SK-N-SH (cell line): ENCODE measurements at regions not wholly inside any gene's neighbourhood (a gene's known extent, or its start where the extent isn't known, plus 50 kb on each side); places are given as distances from the start of the nearest gene placed in this dataset.

ENCODE experiments used
- CTCF ChIA-PET: fragments of 300-600, 350-600 bp; formaldehyde crosslinking; extraction: SDS; loops from one replicate; lab custom pipeline; 2021; lab: Yijun Ruan, JAX
- POLR2A ChIA-PET: fragments of 350-600 bp; sonication (Branson Sonifier 250); formaldehyde crosslinking; extraction: SDS; loops from one replicate; lab custom pipeline; 2020; ENCODE audit warnings: antibody characterized with exemption, inconsistent platforms; lab: Yijun Ruan, JAX
- DNase-seq: peaks from one replicate; pipeline ENCODE4 v3.0.0; 2012
- H2AFZ ChIP-seq: fragments of 200-600 bp; sonication (generic); 2 replicates; pipeline ENCODE4 v1.8.1; 2016; ENCODE audit warnings: antibody characterized with exemption, mild to moderate bottlenecking, low read depth
- H3F3A ChIP-seq: fragments of 200-600 bp; sonication (generic); replicated peaks from 2 replicates; pipeline ENCODE3; 2016; ENCODE audit warnings: antibody characterized with exemption, mild to moderate bottlenecking; ENCODE audit not compliant: insufficient read depth
- H3K27ac ChIP-seq, 2 experiments: fragments of 200-500 bp in 1 of 2; fragments of 200-600 bp in 1 of 2; sonication (Bioruptor generic) in 1 of 2; sonication (generic), shearing (Covaris generic) in 1 of 2; 2 replicates each; pipeline versions ENCODE4 v1.5.1 to v1.6.1; 2014 to 2016; ENCODE audit warnings: low read depth in 2 of 2, inconsistent platforms in 1 of 2, low read length in 1 of 2, mild to moderate bottlenecking in 1 of 2, mixed read lengths in 1 of 2
- H3K27me3 ChIP-seq: fragments of 200-600 bp; sonication (generic), shearing (Covaris generic); 2 replicates; pipeline ENCODE4 v1.6.1; 2016; ENCODE audit warnings: mixed run types; ENCODE audit not compliant: insufficient read depth
- H3K36me3 ChIP-seq, 2 experiments: fragments of 200-500 bp in 1 of 2; fragments of 200-600 bp in 1 of 2; sonication (Bioruptor generic) in 1 of 2; sonication (generic) in 1 of 2; replicated peaks in 1 of 2; 2 replicates each; pipeline versions ENCODE3 to v1.5.1; 2014 to 2016; ENCODE audit warnings: low read length in 1 of 2, mild to moderate bottlenecking in 1 of 2; ENCODE audit not compliant: insufficient read depth in 2 of 2, control insufficient read depth in 1 of 2
- H3K4me1 ChIP-seq, 2 experiments: fragments of 200-500 bp in 1 of 2; fragments of 200-600 bp in 1 of 2; sonication (Bioruptor generic) in 1 of 2; sonication (generic), shearing (Covaris generic) in 1 of 2; 2 replicates each; pipeline versions ENCODE4 v1.5.1 to v1.6.1; 2014 to 2016; ENCODE audit warnings: low read depth in 1 of 2, low read length in 1 of 2, mixed run types in 1 of 2; ENCODE audit not compliant: insufficient read depth in 2 of 2, control insufficient read depth in 1 of 2
- H3K4me2 ChIP-seq: fragments of 200-600 bp; sonication (generic), shearing (Covaris generic); 2 replicates; pipeline ENCODE4 v1.6.1; 2017; ENCODE audit warnings: mixed run types
- H3K4me3 ChIP-seq, 2 experiments: fragments of 200-500 bp in 1 of 2; fragments of 200-600 bp in 1 of 2; sonication (Bioruptor generic) in 1 of 2; sonication (generic), shearing (Covaris generic) in 1 of 2; 2 replicates each; pipeline versions ENCODE4 v1.5.1 to v1.8.1; 2014 to 2016; ENCODE audit warnings: low read depth in 2 of 2, inconsistent platforms in 1 of 2, low read length in 1 of 2, mild to moderate bottlenecking in 1 of 2, mixed read lengths in 1 of 2, moderate library complexity in 1 of 2
- H3K79me2 ChIP-seq: fragments of 200-600 bp; sonication (generic); 2 replicates; pipeline ENCODE4 v1.8.1; 2017; ENCODE audit warnings: mild to moderate bottlenecking; ENCODE audit not compliant: insufficient read depth
- H3K9ac ChIP-seq: fragments of 200-600 bp; sonication (generic); 2 replicates; pipeline ENCODE4 v1.6.1; 2017; ENCODE audit warnings: mixed run types
- H3K9me2 ChIP-seq: fragments of 200-600 bp; sonication (generic); 2 replicates; pipeline ENCODE4 v1.6.1; 2017; ENCODE audit warnings: mixed run types
- H3K9me3 ChIP-seq: fragments of 200-600 bp; sonication (generic); 2 replicates; pipeline ENCODE4 v1.6.1; 2017; ENCODE audit warnings: mixed run types, mild to moderate bottlenecking, moderate library complexity
- H4K20me1 ChIP-seq: fragments of 200-600 bp; sonication (generic); 2 replicates; pipeline ENCODE4 v1.6.1; 2017; ENCODE audit warnings: mild to moderate bottlenecking, mixed run types; ENCODE audit not compliant: insufficient read depth
- CHD2 ChIP-seq: fragments of 150-350 bp; IDR thresholded peaks from 2 replicates; pipeline ENCODE4 v1.6.1; 2018; ENCODE audit warnings: low read length; ENCODE audit not compliant: partially characterized antibody
- EZH2phosphoT487 ChIP-seq: fragments of 200-600 bp; sonication (generic); IDR thresholded peaks from 2 replicates; pipeline ENCODE4 v1.6.1; 2017; ENCODE audit warnings: low read depth, mixed run types, mild to moderate bottlenecking, antibody characterized with exemption, moderate library complexity, borderline replicate concordance
- FOXM1 ChIP-seq: IDR thresholded peaks from 2 replicates; pipeline ENCODE4 v1.4.0; 2012; ENCODE audit warnings: low read depth, mild to moderate bottlenecking
- IRF3 ChIP-seq: fragments of 150-350 bp; IDR thresholded peaks from 2 replicates; pipeline ENCODE4 v1.6.1; 2016; ENCODE audit warnings: mild to moderate bottlenecking, low read depth, low read length
- MAX ChIP-seq: IDR thresholded peaks from 2 replicates; pipeline ENCODE4 v1.4.0; 2012; ENCODE audit warnings: low read depth
- NFIC ChIP-seq: IDR thresholded peaks from 2 replicates; pipeline ENCODE4 v1.4.0; 2012; ENCODE audit warnings: borderline replicate concordance
- PBX3 ChIP-seq: IDR thresholded peaks from 2 replicates; pipeline ENCODE4; 2012
- RAD21 ChIP-seq: IDR thresholded peaks from 2 replicates; pipeline ENCODE4 v1.6.1; 2012; ENCODE audit warnings: mild to moderate bottlenecking, low read length
- TAF1 ChIP-seq: IDR thresholded peaks from 2 replicates; pipeline ENCODE4 v1.6.1; 2012; ENCODE audit warnings: low read depth, mild to moderate bottlenecking, low read length, moderate library complexity, borderline replicate concordance
- YY1 ChIP-seq: IDR thresholded peaks from 2 replicates; pipeline ENCODE4 v1.4.0; 2012; ENCODE audit warnings: low read depth, mild to moderate bottlenecking
- WGBS: methylation state at CpG from one replicate; pipeline ENCODE4 v1.1.6; 2017; ENCODE audit warnings: low lambda C conversion rate; 5-methylcytosine and 5-hydroxymethylcytosine counted together
- TF ChIP-seq, protein P1 (sequence below): IDR thresholded peaks from 2 replicates; pipeline ENCODE4 v1.6.1; 2012; ENCODE audit warnings: mild to moderate bottlenecking, low read depth, low read length, moderate library complexity
- TF ChIP-seq, protein P2 (sequence below): IDR thresholded peaks from 2 replicates; pipeline ENCODE4 v1.4.0; 2012; ENCODE audit warnings: low read depth, borderline replicate concordance
- TF ChIP-seq, protein P3 (sequence below): IDR thresholded peaks from 2 replicates; pipeline ENCODE4 v1.4.0; 2012; ENCODE audit warnings: low read depth, borderline replicate concordance

DNA sequence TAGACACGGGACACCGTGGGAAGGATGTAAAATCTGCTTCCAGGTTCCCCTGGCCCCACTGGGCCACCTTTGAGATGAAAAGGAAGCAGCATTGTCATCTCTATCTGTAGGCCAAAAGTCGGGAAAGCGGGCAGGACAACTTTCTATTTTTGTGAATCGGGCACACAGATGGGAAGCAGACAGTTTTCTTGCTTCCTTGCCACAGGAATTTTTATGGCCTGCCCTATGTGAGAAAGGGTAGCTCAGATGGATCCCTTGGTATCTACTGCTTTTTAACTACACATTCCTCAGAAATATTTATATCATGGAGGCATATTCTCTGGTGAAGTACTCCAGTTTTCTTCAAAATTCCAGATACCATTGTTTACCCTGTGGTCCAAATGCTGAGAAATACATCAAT, 735.5 kb downstream of the CBLN2 start:
- Histone ChIP-seq H3K4me3 (no peak overlapping the region), H3K4me2 (no peak overlapping the region), H3K27me3 (no peaks in the 10 kb centered on the region), H3K9me3 (no peaks in the 10 kb centered on the region), H3K36me3 (no peaks in the 10 kb centered on the region), H2AFZ (no peak overlapping the region), H3F3A (no peaks in the 10 kb centered on the region), H3K9ac (no peak overlapping the region), H4K20me1 (no peaks in the 10 kb centered on the region), H3K79me2 (no peaks in the 10 kb centered on the region), H3K27ac (no peak overlapping the region), H3K9me2 (no peaks in the 10 kb centered on the region), H3K4me1 (peaks cover 0 to 2% of the 10 kb centered on the region in 2 experiments; a peak in 1 of 4 replicates)
- ChIA-PET CTCF (no interaction called here), POLR2A (no interaction called here)
- TF ChIP-seq FOXM1 (no peak), NFIC (no peak), MAX (no peak), IRF3 (no peak), TAF1 (no peak), EZH2phosphoT487 (no peak), PBX3 (no peak), RAD21 (no peak), YY1 (no peak), CHD2 (no peak)
- TF ChIP-seq, protein P1, sequence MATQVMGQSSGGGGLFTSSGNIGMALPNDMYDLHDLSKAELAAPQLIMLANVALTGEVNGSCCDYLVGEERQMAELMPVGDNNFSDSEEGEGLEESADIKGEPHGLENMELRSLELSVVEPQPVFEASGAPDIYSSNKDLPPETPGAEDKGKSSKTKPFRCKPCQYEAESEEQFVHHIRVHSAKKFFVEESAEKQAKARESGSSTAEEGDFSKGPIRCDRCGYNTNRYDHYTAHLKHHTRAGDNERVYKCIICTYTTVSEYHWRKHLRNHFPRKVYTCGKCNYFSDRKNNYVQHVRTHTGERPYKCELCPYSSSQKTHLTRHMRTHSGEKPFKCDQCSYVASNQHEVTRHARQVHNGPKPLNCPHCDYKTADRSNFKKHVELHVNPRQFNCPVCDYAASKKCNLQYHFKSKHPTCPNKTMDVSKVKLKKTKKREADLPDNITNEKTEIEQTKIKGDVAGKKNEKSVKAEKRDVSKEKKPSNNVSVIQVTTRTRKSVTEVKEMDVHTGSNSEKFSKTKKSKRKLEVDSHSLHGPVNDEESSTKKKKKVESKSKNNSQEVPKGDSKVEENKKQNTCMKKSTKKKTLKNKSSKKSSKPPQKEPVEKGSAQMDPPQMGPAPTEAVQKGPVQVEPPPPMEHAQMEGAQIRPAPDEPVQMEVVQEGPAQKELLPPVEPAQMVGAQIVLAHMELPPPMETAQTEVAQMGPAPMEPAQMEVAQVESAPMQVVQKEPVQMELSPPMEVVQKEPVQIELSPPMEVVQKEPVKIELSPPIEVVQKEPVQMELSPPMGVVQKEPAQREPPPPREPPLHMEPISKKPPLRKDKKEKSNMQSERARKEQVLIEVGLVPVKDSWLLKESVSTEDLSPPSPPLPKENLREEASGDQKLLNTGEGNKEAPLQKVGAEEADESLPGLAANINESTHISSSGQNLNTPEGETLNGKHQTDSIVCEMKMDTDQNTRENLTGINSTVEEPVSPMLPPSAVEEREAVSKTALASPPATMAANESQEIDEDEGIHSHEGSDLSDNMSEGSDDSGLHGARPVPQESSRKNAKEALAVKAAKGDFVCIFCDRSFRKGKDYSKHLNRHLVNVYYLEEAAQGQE, result no peak
- TF ChIP-seq, protein P2, sequence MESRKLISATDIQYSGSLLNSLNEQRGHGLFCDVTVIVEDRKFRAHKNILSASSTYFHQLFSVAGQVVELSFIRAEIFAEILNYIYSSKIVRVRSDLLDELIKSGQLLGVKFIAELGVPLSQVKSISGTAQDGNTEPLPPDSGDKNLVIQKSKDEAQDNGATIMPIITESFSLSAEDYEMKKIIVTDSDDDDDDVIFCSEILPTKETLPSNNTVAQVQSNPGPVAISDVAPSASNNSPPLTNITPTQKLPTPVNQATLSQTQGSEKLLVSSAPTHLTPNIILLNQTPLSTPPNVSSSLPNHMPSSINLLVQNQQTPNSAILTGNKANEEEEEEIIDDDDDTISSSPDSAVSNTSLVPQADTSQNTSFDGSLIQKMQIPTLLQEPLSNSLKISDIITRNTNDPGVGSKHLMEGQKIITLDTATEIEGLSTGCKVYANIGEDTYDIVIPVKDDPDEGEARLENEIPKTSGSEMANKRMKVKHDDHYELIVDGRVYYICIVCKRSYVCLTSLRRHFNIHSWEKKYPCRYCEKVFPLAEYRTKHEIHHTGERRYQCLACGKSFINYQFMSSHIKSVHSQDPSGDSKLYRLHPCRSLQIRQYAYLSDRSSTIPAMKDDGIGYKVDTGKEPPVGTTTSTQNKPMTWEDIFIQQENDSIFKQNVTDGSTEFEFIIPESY, result no peak
- TF ChIP-seq, protein P3, sequence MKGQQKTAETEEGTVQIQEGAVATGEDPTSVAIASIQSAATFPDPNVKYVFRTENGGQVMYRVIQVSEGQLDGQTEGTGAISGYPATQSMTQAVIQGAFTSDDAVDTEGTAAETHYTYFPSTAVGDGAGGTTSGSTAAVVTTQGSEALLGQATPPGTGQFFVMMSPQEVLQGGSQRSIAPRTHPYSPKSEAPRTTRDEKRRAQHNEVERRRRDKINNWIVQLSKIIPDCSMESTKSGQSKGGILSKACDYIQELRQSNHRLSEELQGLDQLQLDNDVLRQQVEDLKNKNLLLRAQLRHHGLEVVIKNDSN, result no peak
- DNase-seq, result no peak
- 64% methylated on average over 5 of the region's 5 CpGs for WGBS
